GM19372 (cell line): ENCODE measurements at regions not wholly inside any gene's neighbourhood (a gene's known extent, or its start where the extent isn't known, plus 50 kb on each side); places are given as distances from the start of the nearest gene placed in this dataset.
"Not testable (repeated sequence)": the region's sequence is repeated elsewhere in the genome, so short reads cannot be mapped to it uniquely, and the experiment has no call there.

Experiments used
- ATAC-seq: cut with Tn5 transposase; IDR thresholded peaks from one replicate; pipeline ENCODE4 v1.9.1; 2021; ENCODE audit warnings: mild to moderate bottlenecking, low read depth, moderate library complexity; ENCODE audit not compliant: unreplicated experiment

- ATAC-seq = no peak
Observed at GRCh38 chrX:1062351-1062750, 150.1 kb downstream of the CRLF2 start.

GRCh38 chrX:1060562-1060960 is 151.9 kb downstream of the CRLF2 start:
- ATAC-seq = no peak

GRCh38 chrX:1059576-1060561 is 152.6 kb downstream of the CRLF2 start:
- ATAC-seq = no peak

- not testable (repeated sequence) for ATAC-seq
Observed at GRCh38 chrX:1053600-1053999, 158.8 kb downstream of the CRLF2 start.

GRCh38 chrX:1053072-1053471 is 159.4 kb downstream of the CRLF2 start:
- ATAC-seq = no peak

GRCh38 chrX:1052021-1052420 is 160.4 kb downstream of the CRLF2 start:
- no peak for ATAC-seq

- no peak for ATAC-seq
Observed at GRCh38 chrX:1051421-1051820, 161.0 kb downstream of the CRLF2 start.

- ATAC-seq = no peak
Observed at GRCh38 chrX:1045680-1046314, 166.7 kb downstream of the CRLF2 start.

- no peak for ATAC-seq
Observed at GRCh38 chrX:1041091-1041490, 171.4 kb downstream of the CRLF2 start.

GRCh38 chrX:1035931-1036330 is 176.5 kb downstream of the CRLF2 start:
- not testable (repeated sequence) for ATAC-seq

- ATAC-seq = no peak
Observed at GRCh38 chrX:1035206-1035605, 177.2 kb downstream of the CRLF2 start.

GRCh38 chrX:1034717-1035116 is 177.7 kb downstream of the CRLF2 start:
- no peak for ATAC-seq

- no peak for ATAC-seq
Observed at GRCh38 chrX:1031521-1032430, 180.7 kb downstream of the CRLF2 start.

GRCh38 chrX:1029494-1029893 is 183.0 kb downstream of the CRLF2 start:
- no peak for ATAC-seq

- ATAC-seq = no peak
Observed at GRCh38 chrX:1027680-1028079, 184.8 kb downstream of the CRLF2 start.

- peak; percentile 47 for ATAC-seq
Observed at GRCh38 chrX:1027133-1027532, 185.3 kb downstream of the CRLF2 start.

- peak; percentile 61 for ATAC-seq
Observed at GRCh38 chrX:1026263-1027015, 186.0 kb downstream of the CRLF2 start.

GRCh38 chrX:1025413-1025812 is 187.0 kb downstream of the CRLF2 start:
- no peak for ATAC-seq

- no peak for ATAC-seq
Observed at GRCh38 chrX:1023676-1024075, 188.8 kb downstream of the CRLF2 start.
